OCI-LY7 (cell line): ENCODE measurements at regions not wholly inside any gene's neighbourhood (a gene's known extent, or its start where the extent isn't known, plus 50 kb on each side); places are given as distances from the start of the nearest gene placed in this dataset.
"Not testable (repeated sequence)": the region's sequence is repeated elsewhere in the genome, so short reads cannot be mapped to it uniquely, and the experiment has no call there.

ENCODE experiments used
- BruUV-seq: library from RNA; stranded (reverse); fragments of 400-500 nt; replicated peaks from 2 replicates; lab custom pipeline; 2021; lab: Mats Ljungman, UMichigan
- CTCF ChIA-PET: fragments of 300-600 bp; sonication (Branson Sonifier 250); formaldehyde crosslinking; loops from one replicate; lab custom pipeline; 2022; ENCODE audit warnings: antibody characterized with exemption; ENCODE audit not compliant: unreplicated experiment; lab: Charles Lee
- POLR2A ChIA-PET: fragments of 300-600 bp; sonication (Branson Sonifier 250); formaldehyde crosslinking; loops from one replicate; lab custom pipeline; 2022; ENCODE audit warnings: antibody characterized with exemption; lab: Charles Lee
- DNase-seq: peaks from one replicate; pipeline ENCODE4 v3.0.0-alpha.2; 2015; ENCODE audit warnings: low spot score
- H2AFZ ChIP-seq: fragments of 200-600 bp; sonication (generic), shearing (Covaris generic); 2 replicates; pipeline ENCODE4 v1.6.1; 2014; ENCODE audit warnings: mild to moderate bottlenecking, antibody characterized with exemption, low read length, moderate library complexity
- H3K27ac ChIP-seq: fragments of 200-600 bp; sonication (generic); 2 replicates; pipeline ENCODE4 v1.5.1; 2014; ENCODE audit warnings: mixed run types, low read depth, mild to moderate bottlenecking, moderate library complexity, low read length, inconsistent platforms; ENCODE audit not compliant: poor library complexity, severe bottlenecking
- H3K36me3 ChIP-seq: fragments of 200-600 bp; sonication (generic); 2 replicates; pipeline ENCODE4 v1.6.1; 2014; ENCODE audit warnings: mild to moderate bottlenecking, antibody characterized with exemption, low read length, moderate library complexity, mixed read lengths; ENCODE audit not compliant: insufficient read depth
- H3K4me1 ChIP-seq: fragments of 200-600 bp; sonication (generic); 2 replicates; pipeline ENCODE4 v1.5.1; 2014; ENCODE audit warnings: mild to moderate bottlenecking, low read length; ENCODE audit not compliant: insufficient read depth, poor library complexity, severe bottlenecking
- H3K4me2 ChIP-seq: fragments of 200-600 bp; sonication (generic); 2 replicates; pipeline ENCODE4 v1.6.1; 2014; ENCODE audit warnings: mild to moderate bottlenecking, low read length
- H3K4me3 ChIP-seq: fragments of 200-600 bp; sonication (generic); 2 replicates; pipeline ENCODE4 v1.5.1; 2014; ENCODE audit warnings: mild to moderate bottlenecking, low read depth, low read length; ENCODE audit not compliant: poor library complexity, severe bottlenecking
- H3K79me2 ChIP-seq: fragments of 200-600 bp; sonication (generic); 2 replicates; pipeline ENCODE4 v1.6.1; 2016; ENCODE audit warnings: low read depth, mild to moderate bottlenecking, low read length, moderate library complexity, mixed read lengths; ENCODE audit not compliant: insufficient read depth
- H3K9me2 ChIP-seq: fragments of 200-600 bp; sonication (generic); 2 replicates; pipeline ENCODE4 v1.6.1; 2016; ENCODE audit warnings: mild to moderate bottlenecking, low read length, mixed read lengths; ENCODE audit not compliant: insufficient read depth
- H3K9me3 ChIP-seq: fragments of 200-600 bp; sonication (generic); 2 replicates; pipeline ENCODE4 v1.6.1; 2014; ENCODE audit warnings: mild to moderate bottlenecking, mixed run types, low read length, mixed read lengths
- H4K20me1 ChIP-seq: fragments of 200-600 bp; sonication (generic); 2 replicates; pipeline ENCODE4 v1.6.1; 2014; ENCODE audit warnings: mild to moderate bottlenecking, antibody characterized with exemption, low read length, moderate library complexity, mixed read lengths; ENCODE audit not compliant: insufficient read depth
- EZH2phosphoT487 ChIP-seq: fragments of 200-600 bp; sonication (generic); IDR thresholded peaks from 2 replicates; pipeline ENCODE4 v1.6.1; 2018; ENCODE audit warnings: low read depth, borderline replicate concordance, mild to moderate bottlenecking, mixed run types, antibody characterized with exemption, low read length, moderate library complexity, mixed read lengths
- intact Hi-C: fragments of 100-400 bp; cut with micrococcal nuclease; formaldehyde crosslinking; loops from one replicate; pipeline ENCODE4 v1.10.0; 2022; ENCODE audit not compliant: unreplicated experiment
- TF ChIP-seq, protein P1 (sequence below): fragments of 200-600 bp; sonication (generic); conservative IDR thresholded peaks from 2 replicates; pipeline ENCODE4 v1.5.1; 2014; ENCODE audit warnings: mild to moderate bottlenecking, antibody characterized with exemption, low read length, moderate library complexity, mixed read lengths

DNA sequence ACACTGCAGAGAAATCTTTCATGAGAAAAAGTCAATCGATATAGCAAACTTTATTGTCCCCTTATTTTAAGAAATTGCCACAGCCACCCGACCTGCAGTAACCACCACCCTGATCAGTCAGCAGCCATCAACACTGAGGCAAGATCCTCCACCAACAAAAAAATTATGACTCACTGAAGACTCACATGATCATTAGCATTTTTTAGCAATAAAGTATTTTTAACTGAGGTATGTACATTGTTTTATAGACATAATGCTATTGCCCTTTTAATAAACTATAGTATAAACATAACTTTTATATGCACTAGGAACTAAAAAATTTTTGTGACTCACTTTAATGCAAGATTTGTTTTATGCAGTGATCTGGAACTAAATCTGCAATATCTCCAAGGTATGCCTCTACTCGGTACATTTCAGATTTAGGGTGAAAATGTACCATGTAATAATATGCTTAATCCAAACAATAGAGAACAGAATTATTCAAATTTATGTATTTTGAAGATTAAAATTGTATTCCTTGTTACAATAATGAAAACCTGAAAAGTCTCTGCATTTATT lies 79.2 kb upstream of the CEP126 start:
- intact Hi-C loops: no loop called here
- no peak overlapping the region for H3K27ac ChIP-seq
- no TSS peak for BruUV-seq

DNA sequence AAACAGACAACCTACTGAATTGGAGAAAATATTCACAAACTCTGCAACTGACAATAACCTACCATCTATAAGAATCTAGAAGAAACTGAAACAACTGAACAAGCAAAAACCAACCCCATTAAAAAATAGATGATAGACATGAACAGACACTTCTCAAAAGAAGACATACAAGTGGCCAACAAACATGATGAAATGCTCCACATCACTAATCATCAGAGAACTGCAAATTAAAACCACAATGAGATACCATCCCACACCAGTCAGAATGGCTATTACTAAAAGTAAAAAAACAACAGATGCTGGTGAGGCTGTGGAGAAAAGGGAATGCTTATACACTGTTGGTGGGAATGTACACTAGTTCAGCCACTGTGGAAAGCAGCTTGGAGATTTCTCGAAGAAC lies 84.3 kb upstream of the CEP126 start:
- H3K27ac ChIP-seq, H3K4me1 ChIP-seq, intact Hi-C loops, H3K36me3 ChIP-seq, H3K4me2 ChIP-seq, H3K9me3 ChIP-seq, H2AFZ ChIP-seq, H3K9me2 ChIP-seq, BruUV-seq, DNase-seq, H3K4me3 ChIP-seq, H3K79me2 ChIP-seq, CTCF ChIA-PET, H4K20me1 ChIP-seq: not testable (repeated sequence)
- POLR2A ChIA-PET: interaction anchor here (0.6 kb wide), 2 partner anchors 165 to 239 kb away, joined by 3 read pairs; no protein-coding TSS in a partner anchor

More for the DNA sequence above, 79.2 kb upstream of the CEP126 start:
- Histone ChIP-seq H3K79me2 (no peaks in the 10 kb centered on the region), H2AFZ (no peak overlapping the region), H3K9me2 (no peaks in the 10 kb centered on the region), H3K4me3 (no peak overlapping the region), H3K9me3 (no peaks in the 10 kb centered on the region), H3K4me1 (no peaks in the 10 kb centered on the region), H3K4me2 (no peak overlapping the region), H3K36me3 (no peaks in the 10 kb centered on the region), H4K20me1 (no peaks in the 10 kb centered on the region)
- TF ChIP-seq, protein P1, sequence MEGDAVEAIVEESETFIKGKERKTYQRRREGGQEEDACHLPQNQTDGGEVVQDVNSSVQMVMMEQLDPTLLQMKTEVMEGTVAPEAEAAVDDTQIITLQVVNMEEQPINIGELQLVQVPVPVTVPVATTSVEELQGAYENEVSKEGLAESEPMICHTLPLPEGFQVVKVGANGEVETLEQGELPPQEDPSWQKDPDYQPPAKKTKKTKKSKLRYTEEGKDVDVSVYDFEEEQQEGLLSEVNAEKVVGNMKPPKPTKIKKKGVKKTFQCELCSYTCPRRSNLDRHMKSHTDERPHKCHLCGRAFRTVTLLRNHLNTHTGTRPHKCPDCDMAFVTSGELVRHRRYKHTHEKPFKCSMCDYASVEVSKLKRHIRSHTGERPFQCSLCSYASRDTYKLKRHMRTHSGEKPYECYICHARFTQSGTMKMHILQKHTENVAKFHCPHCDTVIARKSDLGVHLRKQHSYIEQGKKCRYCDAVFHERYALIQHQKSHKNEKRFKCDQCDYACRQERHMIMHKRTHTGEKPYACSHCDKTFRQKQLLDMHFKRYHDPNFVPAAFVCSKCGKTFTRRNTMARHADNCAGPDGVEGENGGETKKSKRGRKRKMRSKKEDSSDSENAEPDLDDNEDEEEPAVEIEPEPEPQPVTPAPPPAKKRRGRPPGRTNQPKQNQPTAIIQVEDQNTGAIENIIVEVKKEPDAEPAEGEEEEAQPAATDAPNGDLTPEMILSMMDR: no peak
- no peak for TF ChIP-seq EZH2phosphoT487
- ChIA-PET POLR2A (interaction anchor here (1.6 kb wide), 1 partner anchor 9 kb away, joined by 4 read pairs; no protein-coding TSS in a partner anchor), CTCF (no interaction called here)
- DNase-seq: no peak

DNA sequence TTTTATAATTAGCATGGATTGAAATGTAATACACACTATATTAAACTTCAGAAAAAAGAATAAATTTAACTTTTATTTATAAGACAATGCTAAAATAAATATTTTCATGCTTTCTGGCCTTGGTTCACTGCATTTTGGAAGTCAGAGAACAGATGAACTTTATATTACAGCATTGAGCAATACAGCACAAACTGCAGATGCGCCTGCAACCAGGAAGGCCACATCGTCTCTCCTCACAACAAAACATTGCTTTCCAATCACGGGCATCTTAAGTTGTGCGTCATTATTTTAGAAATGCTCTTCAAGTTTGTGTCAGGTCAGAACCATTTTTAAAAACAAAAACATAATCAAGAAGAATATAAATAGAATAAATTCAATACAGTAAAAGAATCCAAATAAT lies 89.3 kb upstream of the CEP126 start:
- Histone ChIP-seq H3K79me2 (no peaks in the 10 kb centered on the region), H3K9me3 (no peaks in the 10 kb centered on the region), H3K27ac (no peak overlapping the region), H3K9me2 (no peaks in the 10 kb centered on the region), H4K20me1 (no peaks in the 10 kb centered on the region), H3K4me2 (no peak overlapping the region), H3K4me1 (no peaks in the 10 kb centered on the region), H3K36me3 (no peaks in the 10 kb centered on the region), H3K4me3 (no peak overlapping the region), H2AFZ (no peak overlapping the region)
- intact Hi-C loops: no loop called here
- POLR2A ChIA-PET: interaction anchor here (1.4 kb wide), 1 partner anchor 9 kb away, joined by 4 read pairs; no protein-coding TSS in a partner anchor
- DNase-seq: no peak
- no TSS peak for BruUV-seq
- CTCF ChIA-PET: no interaction called here
- TF ChIP-seq, protein P1: no peak
- no peak for TF ChIP-seq EZH2phosphoT487
